Hematopoietic multipotent progenitor cell treated with erythropoietin and hydrocortisone succinate and interleukin-3 and kit ligand, for 15 days (in vitro differentiated cells): ENCODE measurements at regions not wholly inside any gene's neighbourhood (a gene's known extent, or its start where the extent isn't known, plus 50 kb on each side); places are given as distances from the start of the nearest gene placed in this dataset.
A peak's percentile ranks its signal among the peaks of the same experiment; 100 is the strongest.

Experiments used
- DNase-seq: peaks from one replicate; pipeline ENCODE4 v3.0.0-alpha.2; 2015; ENCODE audit warnings: low spot score

DNA sequence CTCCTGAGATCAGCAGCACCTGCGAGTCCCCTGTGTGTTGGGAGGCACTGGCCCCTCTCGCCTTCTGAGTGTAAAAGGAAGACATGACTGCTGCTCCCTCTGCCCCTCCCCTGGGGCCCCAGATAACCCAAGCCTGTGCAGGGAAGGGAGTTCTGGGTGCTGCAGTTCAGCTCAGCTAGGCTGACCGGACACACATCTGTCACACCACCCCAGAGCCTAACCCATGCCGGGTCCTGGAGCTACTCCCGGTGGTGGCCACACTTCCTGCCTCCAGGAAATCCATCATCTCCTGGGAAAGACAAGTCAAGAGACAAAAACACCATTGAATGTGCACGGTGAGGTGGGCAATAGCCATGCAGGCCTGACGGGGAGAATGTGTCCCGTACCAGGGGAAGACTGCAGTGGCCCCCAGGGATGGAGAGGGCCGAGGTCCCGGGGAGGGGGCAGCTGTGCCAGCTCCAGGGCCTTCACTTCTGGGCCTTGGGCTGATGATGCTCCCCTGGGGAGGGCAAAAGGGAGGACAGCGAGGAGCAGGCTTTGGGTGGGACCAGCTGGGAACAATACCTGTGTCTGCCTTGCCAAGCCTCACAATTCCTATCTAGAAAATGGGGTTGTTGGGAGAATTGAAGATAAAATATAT is 210.6 kb downstream of the TFCP2L1 start:
- no peak for DNase-seq

DNA sequence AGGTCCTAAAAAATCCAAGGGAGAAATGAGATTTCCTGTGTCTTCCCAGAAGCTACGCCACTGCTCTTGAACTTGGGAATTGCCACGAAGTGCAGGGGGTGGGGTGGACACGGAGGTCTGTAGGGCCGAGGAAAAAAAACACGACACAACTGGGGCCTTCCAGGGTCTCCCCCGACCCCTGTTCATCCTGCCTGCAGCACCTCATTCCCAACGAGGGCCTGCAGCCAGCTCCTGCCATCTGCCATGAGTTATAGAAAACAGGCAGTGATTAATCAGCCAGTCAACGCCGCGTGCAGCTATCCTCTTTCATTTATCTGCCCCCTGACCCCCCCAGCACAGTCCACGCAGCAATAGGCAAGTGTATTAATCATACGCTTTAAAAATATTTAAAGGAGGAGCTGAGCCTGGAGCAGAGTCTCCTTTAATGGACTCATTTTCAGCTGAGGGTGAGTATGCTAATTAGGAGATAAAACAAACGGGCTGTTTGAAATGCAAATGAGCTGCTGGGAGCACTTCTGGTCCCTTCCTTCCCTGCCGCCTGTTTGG is 209.9 kb downstream of the TFCP2L1 start:
- DNase-seq, result no peak

DNA sequence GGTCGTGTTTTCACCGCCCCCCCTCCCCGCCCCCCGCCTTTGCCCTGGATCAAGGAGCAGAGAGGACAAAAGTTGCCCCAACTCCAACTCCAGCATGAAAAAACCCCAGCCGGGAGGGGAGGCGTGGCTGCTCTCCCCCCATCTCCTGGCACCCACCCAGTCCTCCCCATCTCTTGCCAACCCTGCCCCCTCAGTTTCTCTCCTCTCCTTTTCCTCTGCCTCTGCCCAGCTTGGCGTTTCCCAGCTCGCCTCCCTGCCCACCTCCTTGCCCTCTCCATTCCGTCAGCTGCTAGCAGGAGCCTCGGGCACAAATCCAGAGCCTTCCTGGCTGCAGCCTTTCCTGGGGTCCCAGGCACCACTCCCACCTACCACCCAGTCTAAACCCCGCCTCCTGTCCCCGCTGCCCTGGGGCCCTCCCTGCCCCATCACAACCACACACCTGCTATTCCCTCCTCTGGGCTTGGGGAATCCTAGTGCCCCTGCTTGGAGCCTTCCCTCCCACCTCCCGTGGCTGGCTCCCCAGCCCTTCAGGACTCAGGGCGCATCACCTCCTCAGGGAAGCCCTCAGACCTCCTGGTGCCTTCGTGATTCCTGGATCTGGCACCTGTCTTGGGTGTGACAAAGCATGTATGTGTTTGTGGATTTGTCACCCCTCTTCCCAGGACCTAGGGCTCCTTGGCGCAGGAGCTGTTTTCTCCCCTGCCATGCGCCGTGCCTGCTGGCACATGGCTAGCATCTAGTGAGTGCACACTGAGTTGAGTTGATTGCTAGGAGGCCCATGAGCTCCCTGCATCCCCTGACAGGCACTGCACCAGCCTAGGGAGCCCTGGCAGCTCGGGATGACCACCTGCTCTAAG is 209.1 kb downstream of the TFCP2L1 start:
- no peak for DNase-seq

DNA sequence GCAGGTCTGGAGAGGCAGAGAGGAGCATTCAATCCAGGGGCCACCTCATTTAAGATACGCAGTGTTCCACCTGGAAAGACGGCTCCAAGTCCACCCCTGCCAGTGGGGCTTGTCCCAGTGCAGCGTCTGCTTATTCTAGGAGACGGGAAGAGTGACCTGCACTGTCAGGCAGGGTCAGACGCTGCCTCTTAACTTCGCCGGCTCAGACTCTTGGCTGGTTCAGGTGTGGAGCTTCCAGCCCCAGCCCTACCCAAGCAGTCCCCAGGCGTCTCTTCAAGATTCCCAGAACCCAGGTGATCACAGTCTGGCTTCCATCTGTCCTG is 208.5 kb downstream of the TFCP2L1 start:
- DNase-seq, result no peak

DNA sequence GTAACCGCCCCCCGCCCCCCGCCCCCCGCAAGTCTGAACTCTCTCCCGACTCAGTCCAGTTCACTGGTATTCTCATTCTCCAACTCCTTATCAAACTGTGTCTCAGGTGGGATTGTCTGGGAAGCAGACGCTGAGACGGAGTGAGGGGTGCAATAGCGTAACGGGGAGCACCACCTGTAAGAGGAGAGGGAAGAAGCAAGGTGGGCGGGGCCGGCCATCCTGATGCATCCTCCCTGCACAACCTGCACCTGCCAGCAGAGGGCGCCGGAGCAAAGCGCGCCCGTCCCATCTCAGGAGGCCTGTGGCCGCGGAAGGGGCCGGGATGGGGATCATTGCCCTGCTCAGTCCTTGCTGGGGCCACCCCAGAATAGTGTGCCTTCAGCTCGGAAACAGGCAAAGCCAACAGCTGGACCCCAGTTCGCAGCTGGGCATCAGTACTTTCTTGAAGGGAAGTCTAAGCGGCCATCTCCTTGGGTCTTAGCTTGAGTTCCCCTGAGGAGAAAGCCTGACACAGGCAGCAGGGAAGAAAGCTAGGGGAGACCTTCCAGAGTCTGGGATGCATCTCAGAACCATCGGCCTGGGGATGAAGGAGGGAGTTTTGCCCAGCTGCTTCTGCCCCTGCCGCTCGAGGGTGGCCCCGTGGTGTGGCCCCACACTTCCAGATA is 208.0 kb downstream of the TFCP2L1 start:
- peak; percentile 72 for DNase-seq

DNA sequence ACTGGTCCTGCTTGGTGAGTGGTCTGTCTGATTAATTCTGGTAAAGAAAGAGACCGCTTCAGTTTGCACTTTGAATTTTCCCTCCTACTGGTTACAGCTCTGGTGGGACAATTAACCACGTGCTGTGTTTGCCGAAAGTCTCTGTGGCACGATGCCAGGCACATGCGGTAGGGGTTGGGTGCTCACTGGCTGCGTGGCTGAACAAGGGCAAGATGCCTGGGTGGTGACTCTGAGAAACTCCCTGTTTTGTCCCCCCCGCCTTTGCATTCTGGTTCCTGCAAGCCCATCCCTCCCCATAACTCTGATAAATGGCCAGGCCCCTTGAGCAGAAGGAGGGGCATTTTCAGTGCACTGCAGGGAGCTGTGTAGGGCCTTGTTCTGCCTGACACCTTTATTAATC is 206.1 kb downstream of the TFCP2L1 start:
- DNase-seq, result no peak

DNA sequence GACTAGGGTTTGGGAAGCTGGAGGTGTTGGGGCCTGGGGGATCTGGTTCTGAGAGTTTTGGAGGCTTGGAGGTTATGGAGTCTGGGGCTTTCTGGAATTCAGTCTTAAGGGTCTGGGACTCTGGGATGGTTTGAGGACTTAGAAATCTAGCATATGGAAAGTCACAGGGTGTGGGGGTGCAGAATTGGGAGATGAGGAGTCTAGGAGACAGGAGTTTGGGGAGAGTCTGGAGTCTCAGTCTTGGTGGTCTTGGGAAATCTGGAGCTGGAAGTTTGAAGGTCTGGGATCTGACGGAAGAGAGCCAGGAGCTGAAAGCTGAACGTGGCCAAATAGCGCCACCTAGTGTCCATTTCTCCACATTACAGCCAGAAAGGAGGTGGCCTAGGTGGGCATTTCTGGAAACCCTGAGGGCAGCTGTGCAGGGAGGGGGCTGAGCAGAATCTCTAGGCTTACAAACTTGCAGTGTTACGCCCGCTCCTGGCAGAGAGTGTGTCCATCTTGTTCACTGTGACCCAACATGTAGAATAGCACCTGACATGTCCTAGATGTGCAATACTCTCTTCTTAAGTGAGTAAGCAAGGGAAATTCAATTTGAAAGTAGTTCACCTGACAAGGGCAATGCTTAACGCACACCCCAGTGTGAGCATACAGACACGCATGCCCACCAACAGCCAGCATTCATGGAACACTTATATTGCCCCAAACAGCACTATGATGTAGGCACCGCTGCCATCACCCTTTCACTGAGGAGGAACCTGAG is 204.8 kb downstream of the TFCP2L1 start:
- DNase-seq, result peak; percentile 61

DNA sequence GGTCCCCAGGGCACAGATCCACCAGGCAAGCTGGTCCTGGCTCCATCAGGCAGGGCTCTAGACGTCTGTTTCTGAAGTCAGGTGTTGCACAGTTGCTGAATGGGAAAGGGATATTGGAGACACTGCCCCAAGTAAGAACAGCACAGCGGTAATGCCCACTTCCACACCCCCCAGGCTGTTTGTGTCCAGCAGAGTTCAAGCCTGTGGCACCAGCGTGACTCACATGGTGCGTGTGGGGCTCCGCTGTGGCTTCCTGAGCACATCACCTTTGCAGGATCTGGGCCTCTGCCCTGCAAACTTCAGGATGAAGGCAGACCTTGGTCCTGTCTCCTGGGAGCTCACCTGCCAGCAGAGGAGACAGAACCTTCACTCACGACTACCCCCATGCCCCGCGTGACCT is 203.3 kb downstream of the TFCP2L1 start:
- DNase-seq, result no peak

DNA sequence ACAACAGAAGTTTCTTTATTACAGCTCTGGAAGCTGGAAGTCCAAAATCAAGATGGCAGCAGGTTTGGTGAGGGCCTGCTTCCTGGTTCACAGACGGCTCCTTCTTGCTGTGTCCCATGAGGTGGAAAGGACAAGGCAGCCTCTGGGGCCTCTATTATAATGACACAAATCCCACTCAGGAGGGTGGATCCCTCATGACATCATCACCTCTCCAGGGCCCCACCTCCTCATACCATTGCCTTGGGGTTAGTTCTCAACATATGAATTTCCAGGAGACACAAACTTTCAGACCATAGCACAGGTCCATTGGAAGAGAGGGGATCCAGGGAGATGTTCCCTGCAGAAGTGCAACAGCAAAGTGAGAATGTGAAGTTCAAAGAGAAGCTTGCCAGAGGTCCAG is 202.8 kb downstream of the TFCP2L1 start:
- DNase-seq, result no peak

DNA sequence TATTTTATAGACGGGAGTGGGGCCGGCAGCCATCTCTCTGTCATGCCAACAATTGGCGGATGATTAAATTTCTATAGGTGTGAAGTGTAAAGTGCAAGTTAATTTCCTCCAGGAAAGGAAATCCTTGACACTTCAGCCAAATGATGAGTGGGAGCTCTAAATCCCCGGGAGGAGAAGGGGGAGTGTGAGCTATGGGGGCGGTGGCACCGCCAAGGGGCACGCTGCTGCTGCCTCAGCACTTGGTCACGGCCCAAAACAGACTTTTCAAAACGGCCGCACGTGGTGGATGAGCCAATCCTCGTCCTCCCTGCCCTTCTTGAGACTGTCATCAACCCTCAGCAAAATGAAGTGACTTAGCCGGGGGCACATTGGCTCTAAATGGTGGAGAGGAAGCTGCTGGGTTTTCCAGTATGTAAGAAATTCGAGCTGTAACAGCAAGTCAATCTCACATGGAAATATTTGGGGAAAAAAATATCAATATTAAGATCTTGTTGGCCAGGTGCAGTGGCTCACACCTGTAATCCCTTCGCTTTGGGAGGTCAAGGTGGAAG is 200.8 kb downstream of the TFCP2L1 start:
- DNase-seq, result no peak

DNA sequence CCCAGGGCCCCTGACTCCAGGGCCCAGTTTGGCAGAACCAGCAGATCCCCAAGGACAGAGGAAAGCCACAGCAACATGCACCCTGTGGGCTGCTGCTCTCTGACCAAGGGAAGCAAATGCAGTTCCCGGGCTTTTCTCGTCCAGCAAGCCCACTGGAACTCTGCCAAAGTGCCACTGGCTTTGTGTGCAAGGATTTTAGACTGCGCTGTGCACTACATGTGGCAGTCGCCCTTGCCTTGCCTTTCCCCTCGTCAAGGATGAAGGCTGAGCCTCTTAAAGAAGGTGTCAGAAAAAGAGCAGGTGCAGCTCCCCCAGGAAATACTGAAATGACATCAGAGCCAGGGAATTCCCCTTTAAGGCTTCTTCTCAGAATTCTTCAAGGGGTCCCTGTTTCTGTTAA is 199.2 kb downstream of the TFCP2L1 start:
- no peak for DNase-seq

DNA sequence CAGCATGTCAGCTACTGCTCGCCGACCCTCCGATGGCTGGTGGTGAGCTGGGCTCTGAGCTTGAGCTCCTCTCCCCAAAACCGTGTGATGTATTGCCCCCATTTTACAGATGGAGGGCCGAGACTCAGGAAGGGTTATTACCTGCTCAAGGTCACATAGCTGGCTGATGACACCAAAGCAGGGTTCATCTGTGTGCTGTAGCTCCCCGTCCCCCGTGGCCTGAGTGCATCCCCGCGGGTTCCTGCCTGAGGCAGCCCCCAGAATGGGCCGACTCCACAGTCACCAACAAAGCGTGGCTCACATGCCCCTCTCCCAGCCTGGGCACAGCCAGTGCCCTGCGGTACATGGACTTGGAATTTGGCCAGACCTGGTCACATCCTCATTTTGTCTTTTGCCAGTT is 198.6 kb downstream of the TFCP2L1 start:
- no peak for DNase-seq

DNA sequence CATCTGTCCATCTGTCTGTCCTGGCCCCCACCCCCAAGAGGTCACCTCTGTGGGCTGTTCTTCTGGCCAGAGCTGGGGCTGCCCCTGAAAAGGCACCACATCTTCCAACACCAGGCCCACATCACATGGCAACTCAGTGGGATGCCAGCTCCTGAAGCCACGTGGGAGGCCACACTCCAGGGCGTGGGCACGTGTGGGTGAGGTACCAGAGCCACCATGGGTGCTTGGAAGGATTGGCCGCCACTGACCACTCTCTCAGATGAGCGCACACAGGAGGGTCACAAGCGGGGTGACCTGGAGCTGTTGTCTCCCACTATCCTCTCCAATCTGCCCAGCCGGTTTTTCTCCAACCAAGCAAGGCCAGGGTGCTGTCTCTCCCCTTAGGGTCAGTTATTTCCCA is 197.9 kb downstream of the TFCP2L1 start:
- no peak for DNase-seq

DNA sequence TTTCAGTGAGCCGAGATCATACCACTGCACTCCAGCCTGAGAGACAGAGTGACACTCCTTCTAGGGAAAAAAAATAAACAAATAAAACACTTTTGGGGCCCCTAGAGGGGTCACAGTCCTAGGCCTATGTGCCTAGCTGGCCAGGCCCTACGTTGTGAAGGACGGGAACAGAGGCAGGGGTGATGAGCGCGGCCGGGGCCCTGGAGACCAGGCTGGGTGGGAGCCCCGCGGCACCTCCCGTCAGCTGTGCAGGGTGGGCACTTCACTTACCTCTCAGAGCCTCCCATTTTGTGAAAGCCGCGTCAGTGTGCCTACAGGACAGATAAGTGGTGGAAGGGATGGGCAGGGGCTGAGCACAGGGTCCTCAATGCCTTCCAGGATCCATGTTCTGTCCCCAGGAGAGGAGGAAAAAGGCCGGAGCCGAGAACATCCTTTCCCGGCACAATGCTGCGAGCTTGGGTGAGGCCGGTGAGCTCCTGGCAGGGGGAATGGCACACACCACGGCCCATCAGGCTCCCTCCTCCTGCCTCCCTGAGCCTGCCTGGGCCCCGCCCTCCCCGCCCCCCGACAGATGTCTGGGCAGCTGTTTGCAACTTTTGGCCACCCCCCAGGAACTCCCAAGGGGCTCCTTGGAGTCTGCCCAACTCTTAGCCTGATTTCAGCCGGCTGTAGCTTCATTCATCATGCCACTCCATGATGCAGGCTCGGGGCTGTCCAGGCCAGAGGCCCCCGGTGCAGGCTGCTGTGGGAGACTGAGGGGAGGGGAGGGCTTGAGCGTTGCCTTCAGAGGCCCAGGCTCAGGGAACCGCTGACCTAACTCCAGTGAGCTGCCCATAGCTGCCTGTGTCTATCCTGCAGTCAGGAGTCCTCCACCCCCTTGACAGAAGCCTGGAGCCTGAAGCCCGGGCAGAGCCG is 196.5 kb downstream of the TFCP2L1 start:
- DNase-seq, result no peak

DNA sequence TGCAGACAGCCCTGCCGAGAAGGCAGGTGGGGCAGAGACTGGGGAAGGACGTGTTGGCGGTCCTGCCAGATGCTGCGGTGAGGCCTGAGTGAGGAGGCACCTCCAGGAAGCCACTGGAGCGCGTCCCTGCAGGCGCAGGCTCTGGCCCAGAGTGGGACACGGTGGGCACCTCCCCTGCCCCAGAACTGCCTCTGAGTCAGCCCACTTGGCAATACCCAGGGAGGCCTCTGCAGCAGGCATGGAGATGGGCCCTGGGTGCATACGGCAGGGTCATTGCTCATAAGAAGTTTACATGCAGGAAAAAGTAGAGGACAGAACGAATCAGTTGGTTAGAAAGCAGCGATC is 195.9 kb downstream of the TFCP2L1 start:
- no peak for DNase-seq

DNA sequence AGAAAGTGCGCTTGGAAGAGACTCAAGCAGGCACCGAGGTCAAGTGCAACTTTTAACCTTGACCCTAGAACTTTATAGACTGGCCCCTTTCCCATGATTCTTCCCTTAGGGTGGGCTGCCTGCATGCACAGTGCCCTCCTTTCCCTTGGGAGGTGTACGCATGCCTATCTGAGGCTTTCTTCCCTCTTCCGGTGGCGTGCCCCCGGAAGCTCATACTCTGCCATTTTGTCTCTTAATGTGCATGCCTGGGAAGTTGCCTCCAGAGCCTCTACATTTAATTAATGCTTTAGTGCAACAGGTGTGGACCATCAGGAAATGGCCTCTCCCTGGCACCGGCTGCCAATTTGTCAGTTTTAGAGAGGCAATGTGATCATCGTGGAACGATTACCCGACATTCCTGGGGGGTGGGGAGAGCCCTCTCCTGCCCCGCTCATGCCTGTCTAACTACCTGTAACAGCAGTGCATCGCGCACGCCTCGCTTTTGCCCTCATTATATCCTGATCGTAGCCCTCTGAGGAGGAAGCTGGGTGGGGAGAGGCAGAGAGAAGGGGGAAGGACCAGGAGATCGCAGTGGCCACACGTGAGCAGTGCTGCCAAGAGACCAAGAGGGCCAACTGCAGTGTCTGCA is 194.8 kb downstream of the TFCP2L1 start:
- DNase-seq, result no peak

DNA sequence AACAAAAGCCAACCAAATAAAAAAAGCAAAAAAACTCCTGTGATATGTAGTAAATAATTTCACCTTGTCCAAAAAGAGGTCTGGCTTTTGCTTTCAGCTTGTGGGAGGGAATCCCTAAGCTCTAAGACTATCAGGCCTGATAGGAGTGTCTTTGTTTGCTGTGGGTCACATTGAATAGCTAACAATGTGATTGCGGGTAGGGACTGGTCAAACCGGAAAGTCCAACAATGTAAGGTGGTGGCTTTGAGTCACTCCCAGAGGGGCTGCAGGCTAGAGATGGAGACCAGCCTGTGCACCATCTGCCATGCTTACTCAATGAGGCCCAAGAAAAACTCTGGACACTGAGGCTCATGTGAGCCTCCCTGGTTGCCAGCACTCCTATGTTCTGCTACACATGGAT is 192.9 kb downstream of the TFCP2L1 start:
- no peak for DNase-seq

DNA sequence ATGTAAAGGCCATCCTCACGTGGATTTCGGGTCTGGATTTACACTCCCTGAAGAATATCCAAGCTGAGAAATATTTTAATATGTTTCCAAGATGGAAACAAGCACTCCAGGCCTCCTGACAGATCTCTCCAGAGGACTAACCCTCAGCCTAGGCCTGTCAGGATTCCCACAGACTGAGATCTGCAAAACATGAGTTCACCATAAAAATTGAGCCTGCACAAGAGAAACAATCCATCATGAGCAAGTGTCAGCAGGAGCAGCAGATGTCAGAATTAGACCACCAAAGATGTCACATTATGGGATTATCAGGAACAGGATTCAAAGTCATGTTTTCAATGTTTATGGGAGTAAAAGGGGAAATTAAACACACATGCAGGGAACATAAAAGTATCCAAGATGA is 191.3 kb downstream of the TFCP2L1 start:
- DNase-seq, result no peak

DNA sequence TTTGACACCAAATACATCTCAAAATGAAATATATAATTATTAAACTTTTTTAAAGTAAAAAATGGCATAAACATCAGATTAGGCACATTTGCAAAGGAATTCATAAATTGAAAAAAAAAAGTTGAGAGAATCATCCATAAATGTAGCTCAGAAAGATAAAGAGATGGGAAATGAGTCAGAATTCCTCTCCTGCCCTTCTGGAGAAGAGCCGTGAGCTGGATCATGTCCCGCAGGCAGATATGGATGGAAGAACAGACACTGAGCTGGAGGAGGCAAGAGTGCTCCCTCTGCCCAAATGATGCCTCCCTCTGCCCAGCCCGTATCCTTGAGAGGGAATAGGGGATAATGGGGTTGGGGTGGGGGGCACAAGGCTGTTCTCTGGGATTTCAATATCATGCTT is 190.9 kb downstream of the TFCP2L1 start:
- no peak for DNase-seq

DNA sequence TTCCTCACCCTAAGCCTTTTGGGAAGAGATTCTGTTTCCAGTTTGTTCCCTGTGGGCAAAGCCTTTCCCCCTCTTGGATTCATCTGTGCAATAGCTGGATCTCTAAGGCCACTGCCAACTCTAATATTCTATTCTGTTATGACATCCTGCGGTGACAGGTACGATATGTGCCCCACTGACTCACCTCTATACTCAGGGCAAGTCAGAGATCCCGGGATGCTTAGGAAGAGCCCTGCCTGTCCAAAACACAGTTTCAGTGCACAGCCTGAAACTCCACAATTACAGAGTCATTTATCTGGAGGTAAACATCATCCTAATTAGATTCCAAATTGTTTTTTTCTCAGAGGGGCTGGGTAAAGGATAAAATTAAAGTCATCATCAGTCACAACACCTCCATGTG is 190.2 kb downstream of the TFCP2L1 start:
- DNase-seq, result no peak
